HG03469 (cell line): ENCODE measurements at regions not wholly inside any gene's neighbourhood (a gene's known extent, or its start where the extent isn't known, plus 50 kb on each side); places are given as distances from the start of the nearest gene placed in this dataset.

Source experiments
- ATAC-seq: cut with Tn5 transposase; IDR thresholded peaks from one replicate; pipeline ENCODE4 v1.9.1; 2021; ENCODE audit warnings: mild to moderate bottlenecking, moderate library complexity, moderate number of reproducible peaks; ENCODE audit not compliant: unreplicated experiment

DNA sequence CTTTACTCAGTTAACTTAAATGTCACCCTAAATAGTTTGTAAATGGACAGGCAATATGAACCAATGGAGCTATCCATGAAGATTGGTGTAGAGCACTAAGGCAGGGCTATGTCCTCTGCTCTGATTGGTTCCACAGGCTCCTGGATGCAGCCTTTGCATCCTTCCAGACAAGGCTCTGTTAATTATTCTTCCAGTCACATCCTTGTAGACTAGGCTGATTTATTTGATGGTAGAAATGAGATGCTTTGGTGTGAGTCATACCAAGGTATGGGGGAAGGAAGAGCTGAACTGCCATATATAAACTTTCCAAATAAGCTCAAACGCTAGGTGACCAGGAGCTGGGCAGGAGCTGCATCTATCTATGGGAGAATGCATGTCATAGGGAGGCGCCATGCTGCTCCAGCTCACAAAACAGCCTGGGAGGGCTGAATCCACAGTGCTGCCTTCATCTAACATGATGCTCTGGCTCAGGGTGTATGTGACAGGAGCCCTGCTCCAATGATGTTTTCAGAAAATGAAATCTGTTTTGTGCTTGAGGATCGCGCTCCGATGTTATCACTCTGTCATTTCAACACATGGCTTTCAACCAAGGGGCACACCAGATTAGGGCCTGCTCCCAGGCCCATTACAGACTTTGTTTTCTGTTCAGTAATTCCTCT, 818.0 kb upstream of the ZNF608 start:
- no peak for ATAC-seq

- no peak for ATAC-seq
These were observed 828.1 kb upstream of the ZNF608 start for GRCh38 chr5:125574491-125575044.

GRCh38 chr5:125575171-125575890, 828.9 kb upstream of the ZNF608 start:
- no peak for ATAC-seq

- ATAC-seq, result no peak
These were observed 829.6 kb upstream of the ZNF608 start for GRCh38 chr5:125575891-125576505.

GRCh38 chr5:125576822-125577221, 830.4 kb upstream of the ZNF608 start:
- no peak for ATAC-seq

GRCh38 chr5:125578551-125578950, 832.1 kb upstream of the ZNF608 start:
- no peak for ATAC-seq

GRCh38 chr5:125579182-125579581, 832.7 kb upstream of the ZNF608 start:
- ATAC-seq, result no peak

DNA sequence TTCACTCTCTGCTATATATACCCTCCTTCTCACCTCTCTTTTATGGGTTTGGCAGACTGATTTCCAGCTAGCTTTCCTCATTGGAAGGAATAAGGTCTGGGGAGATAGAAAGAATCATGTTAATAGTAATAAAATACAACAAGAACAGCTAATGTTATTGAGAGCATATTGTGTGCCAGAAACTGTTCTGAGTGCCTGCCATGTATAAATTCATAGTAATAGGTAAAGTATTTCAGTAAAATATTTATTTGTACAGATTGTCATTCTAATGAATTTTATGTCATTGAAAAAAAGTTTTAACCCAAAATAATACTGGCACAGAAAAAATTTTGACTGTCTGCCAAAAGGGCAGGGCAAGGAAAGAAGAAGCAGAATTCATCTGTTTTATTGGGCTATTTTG, 834.9 kb upstream of the ZNF608 start:
- no peak for ATAC-seq

GRCh38 chr5:125582352-125582751, 835.9 kb upstream of the ZNF608 start:
- ATAC-seq, result no peak

- ATAC-seq, result no peak
These were observed 837.1 kb upstream of the ZNF608 start for GRCh38 chr5:125583321-125584139.

DNA sequence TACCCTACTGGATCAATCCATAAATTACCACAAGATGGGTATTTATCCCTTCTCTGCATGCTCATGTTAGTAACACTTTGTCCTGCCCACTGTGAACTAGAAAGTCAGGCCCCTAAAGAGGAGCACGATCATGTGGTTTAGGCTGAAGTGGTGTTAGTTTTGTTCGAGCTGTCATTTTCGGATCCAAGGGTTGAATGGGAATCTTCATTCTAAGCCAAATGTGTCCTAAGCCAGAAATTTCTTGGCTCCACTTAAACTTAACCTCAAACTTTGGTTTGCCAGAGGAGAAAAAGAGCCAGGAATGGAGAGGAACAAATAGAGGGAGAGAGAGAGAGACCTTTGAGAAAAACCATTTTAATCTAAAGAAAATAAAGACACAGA, 837.7 kb upstream of the ZNF608 start:
- no peak for ATAC-seq

GRCh38 chr5:125587631-125588030, 835.6 kb upstream of the GRAMD2B start:
- ATAC-seq, result no peak

GRCh38 chr5:125592856-125593255, 830.4 kb upstream of the GRAMD2B start:
- no peak for ATAC-seq

DNA sequence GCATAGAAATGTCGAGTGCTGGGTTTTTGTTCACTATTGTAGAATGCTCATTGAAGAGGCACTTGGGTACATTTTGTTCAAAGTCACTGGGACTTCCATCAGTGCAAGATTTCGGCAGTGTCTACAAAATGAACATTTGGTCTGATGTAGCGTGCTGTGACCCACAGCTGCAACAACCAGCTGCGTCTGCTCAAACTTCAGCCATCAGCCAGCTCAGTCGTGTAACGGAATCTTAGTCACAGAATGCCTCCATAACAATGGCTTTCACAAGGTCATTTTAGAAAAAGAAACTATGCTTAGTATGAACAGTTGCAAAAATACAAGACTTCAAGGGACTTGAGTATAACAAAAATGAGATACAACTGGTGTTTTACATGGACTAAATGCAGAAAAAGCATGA, 828.1 kb upstream of the GRAMD2B start:
- ATAC-seq, result no peak

- ATAC-seq, result no peak
These were observed 827.4 kb upstream of the GRAMD2B start for GRCh38 chr5:125595845-125596244.

- no peak for ATAC-seq
These were observed 825.9 kb upstream of the GRAMD2B start for GRCh38 chr5:125597338-125597737.

DNA sequence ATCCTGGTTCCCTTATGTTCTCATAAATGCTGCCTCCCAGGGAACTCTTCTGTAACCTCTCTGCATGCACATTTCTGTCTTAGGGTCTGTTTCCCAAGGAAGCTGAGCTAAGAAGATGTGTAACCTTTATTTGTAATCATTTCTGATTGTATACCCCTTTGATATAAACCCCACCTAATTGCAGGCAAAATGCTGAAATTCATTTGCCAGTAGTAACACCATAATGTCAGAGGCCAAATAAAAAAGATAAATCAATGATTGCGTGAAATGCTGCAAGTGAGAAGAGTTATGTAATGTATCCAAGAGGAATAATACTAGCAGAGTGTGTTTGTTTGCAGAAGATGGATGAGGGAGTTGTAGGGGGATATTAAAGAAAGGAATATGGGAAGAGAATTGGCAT, 822.6 kb upstream of the GRAMD2B start:
- ATAC-seq, result no peak

DNA sequence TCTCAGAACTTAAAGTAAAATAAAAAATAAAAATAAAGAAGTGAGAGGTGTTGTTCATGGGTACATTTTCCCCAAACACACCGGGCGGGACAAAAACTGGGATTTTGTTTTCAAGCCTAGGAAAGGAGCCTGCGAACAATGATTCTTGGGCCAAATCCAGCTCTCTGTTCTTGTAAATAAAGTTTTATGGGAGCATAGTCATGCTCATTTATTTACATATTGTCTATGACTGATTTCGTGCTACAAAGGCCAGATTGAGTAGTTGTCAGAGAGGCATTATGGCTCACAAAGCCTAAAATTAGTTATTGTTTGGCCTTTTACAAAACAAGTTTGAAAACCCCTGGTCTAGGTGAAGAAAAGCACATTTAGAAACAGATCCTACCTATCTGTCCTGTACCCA, 821.0 kb upstream of the GRAMD2B start:
- ATAC-seq, result no peak

DNA sequence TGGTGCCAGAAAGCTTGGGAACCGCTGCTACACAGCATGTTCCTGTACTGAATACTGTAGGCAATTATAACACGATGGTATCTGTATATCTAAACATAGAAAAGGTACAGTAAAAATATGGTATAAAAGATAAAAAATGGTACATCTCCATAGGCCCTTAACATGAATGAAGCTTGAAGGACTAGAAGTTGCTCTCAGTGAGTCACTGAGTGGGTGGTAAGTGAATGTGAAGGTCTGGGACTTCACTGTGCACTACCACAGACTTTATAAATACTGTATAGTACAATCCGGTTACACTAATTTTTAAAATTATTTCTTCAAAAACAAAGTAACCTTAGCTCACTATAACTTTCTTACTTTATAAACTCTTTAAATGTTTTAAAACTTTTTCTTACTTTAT, 819.9 kb upstream of the GRAMD2B start:
- ATAC-seq, result no peak

DNA sequence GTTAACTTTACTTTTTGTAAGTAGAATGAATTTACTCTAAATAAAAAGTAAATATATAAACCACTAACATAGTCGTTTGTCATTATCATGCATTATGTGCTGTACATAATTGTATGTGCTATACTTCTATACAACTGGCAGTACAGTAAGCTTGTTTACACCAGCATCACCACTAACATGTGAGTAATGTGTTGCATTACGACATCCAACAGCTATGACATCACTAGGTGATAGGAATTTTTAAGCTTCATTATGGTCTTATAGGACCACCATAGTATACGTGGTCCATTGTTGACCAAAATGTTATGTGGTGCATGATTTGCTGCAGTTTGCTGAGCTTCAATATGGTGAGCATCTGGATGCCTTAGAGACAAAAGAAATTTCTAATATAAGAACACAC, 819.1 kb upstream of the GRAMD2B start:
- ATAC-seq, result no peak

DNA sequence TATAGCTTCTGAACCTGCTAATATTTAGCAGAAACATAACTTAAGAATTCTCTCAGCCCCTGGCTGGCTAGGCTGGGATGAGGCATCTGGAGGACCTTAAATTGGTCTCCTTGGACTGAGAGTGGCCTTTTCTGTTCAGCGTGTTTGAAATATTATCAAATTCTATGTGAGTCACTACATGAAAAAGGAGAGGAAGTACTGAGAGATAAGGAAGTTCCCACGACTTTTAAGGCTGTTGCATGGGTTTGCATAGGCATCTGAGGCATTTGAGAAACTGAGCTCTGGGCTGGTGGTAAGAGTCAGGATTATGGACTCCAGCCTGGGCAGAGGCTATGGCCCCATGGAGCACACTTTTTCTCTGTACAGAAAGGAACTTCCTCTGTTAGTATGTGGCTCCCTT, 816.2 kb upstream of the GRAMD2B start:
- ATAC-seq, result no peak
